OCI-LY7 (cell line): ENCODE measurements at regions not wholly inside any gene's neighbourhood (a gene's known extent, or its start where the extent isn't known, plus 50 kb on each side); places are given as distances from the start of the nearest gene placed in this dataset.

Source experiments
- BruUV-seq: library from RNA; stranded (reverse); fragments of 400-500 nt; replicated peaks from 2 replicates; lab custom pipeline; 2021; lab: Mats Ljungman, UMichigan
- CTCF ChIA-PET: fragments of 300-600 bp; sonication (Branson Sonifier 250); formaldehyde crosslinking; loops from one replicate; lab custom pipeline; 2022; ENCODE audit warnings: antibody characterized with exemption; ENCODE audit not compliant: unreplicated experiment; lab: Charles Lee
- POLR2A ChIA-PET: fragments of 300-600 bp; sonication (Branson Sonifier 250); formaldehyde crosslinking; loops from one replicate; lab custom pipeline; 2022; ENCODE audit warnings: antibody characterized with exemption; lab: Charles Lee
- DNase-seq: peaks from one replicate; pipeline ENCODE4 v3.0.0-alpha.2; 2015; ENCODE audit warnings: low spot score
- H2AFZ ChIP-seq: fragments of 200-600 bp; sonication (generic), shearing (Covaris generic); 2 replicates; pipeline ENCODE4 v1.6.1; 2014; ENCODE audit warnings: mild to moderate bottlenecking, antibody characterized with exemption, low read length, moderate library complexity
- H3K27ac ChIP-seq: fragments of 200-600 bp; sonication (generic); 2 replicates; pipeline ENCODE4 v1.5.1; 2014; ENCODE audit warnings: mixed run types, low read depth, mild to moderate bottlenecking, moderate library complexity, low read length, inconsistent platforms; ENCODE audit not compliant: poor library complexity, severe bottlenecking
- H3K36me3 ChIP-seq: fragments of 200-600 bp; sonication (generic); 2 replicates; pipeline ENCODE4 v1.6.1; 2014; ENCODE audit warnings: mild to moderate bottlenecking, antibody characterized with exemption, low read length, moderate library complexity, mixed read lengths; ENCODE audit not compliant: insufficient read depth
- H3K4me1 ChIP-seq: fragments of 200-600 bp; sonication (generic); 2 replicates; pipeline ENCODE4 v1.5.1; 2014; ENCODE audit warnings: mild to moderate bottlenecking, low read length; ENCODE audit not compliant: insufficient read depth, poor library complexity, severe bottlenecking
- H3K4me2 ChIP-seq: fragments of 200-600 bp; sonication (generic); 2 replicates; pipeline ENCODE4 v1.6.1; 2014; ENCODE audit warnings: mild to moderate bottlenecking, low read length
- H3K4me3 ChIP-seq: fragments of 200-600 bp; sonication (generic); 2 replicates; pipeline ENCODE4 v1.5.1; 2014; ENCODE audit warnings: mild to moderate bottlenecking, low read depth, low read length; ENCODE audit not compliant: poor library complexity, severe bottlenecking
- H3K79me2 ChIP-seq: fragments of 200-600 bp; sonication (generic); 2 replicates; pipeline ENCODE4 v1.6.1; 2016; ENCODE audit warnings: low read depth, mild to moderate bottlenecking, low read length, moderate library complexity, mixed read lengths; ENCODE audit not compliant: insufficient read depth
- H3K9me2 ChIP-seq: fragments of 200-600 bp; sonication (generic); 2 replicates; pipeline ENCODE4 v1.6.1; 2016; ENCODE audit warnings: mild to moderate bottlenecking, low read length, mixed read lengths; ENCODE audit not compliant: insufficient read depth
- H3K9me3 ChIP-seq: fragments of 200-600 bp; sonication (generic); 2 replicates; pipeline ENCODE4 v1.6.1; 2014; ENCODE audit warnings: mild to moderate bottlenecking, mixed run types, low read length, mixed read lengths
- H4K20me1 ChIP-seq: fragments of 200-600 bp; sonication (generic); 2 replicates; pipeline ENCODE4 v1.6.1; 2014; ENCODE audit warnings: mild to moderate bottlenecking, antibody characterized with exemption, low read length, moderate library complexity, mixed read lengths; ENCODE audit not compliant: insufficient read depth
- CTCF ChIP-seq: fragments of 200-600 bp; sonication (generic); conservative IDR thresholded peaks from 2 replicates; pipeline ENCODE4 v1.5.1; 2014; ENCODE audit warnings: mild to moderate bottlenecking, antibody characterized with exemption, low read length, moderate library complexity, mixed read lengths
- EZH2phosphoT487 ChIP-seq: fragments of 200-600 bp; sonication (generic); IDR thresholded peaks from 2 replicates; pipeline ENCODE4 v1.6.1; 2018; ENCODE audit warnings: low read depth, borderline replicate concordance, mild to moderate bottlenecking, mixed run types, antibody characterized with exemption, low read length, moderate library complexity, mixed read lengths
- intact Hi-C: fragments of 100-400 bp; cut with micrococcal nuclease; formaldehyde crosslinking; loops from one replicate; pipeline ENCODE4 v1.10.0; 2022; ENCODE audit not compliant: unreplicated experiment

DNA sequence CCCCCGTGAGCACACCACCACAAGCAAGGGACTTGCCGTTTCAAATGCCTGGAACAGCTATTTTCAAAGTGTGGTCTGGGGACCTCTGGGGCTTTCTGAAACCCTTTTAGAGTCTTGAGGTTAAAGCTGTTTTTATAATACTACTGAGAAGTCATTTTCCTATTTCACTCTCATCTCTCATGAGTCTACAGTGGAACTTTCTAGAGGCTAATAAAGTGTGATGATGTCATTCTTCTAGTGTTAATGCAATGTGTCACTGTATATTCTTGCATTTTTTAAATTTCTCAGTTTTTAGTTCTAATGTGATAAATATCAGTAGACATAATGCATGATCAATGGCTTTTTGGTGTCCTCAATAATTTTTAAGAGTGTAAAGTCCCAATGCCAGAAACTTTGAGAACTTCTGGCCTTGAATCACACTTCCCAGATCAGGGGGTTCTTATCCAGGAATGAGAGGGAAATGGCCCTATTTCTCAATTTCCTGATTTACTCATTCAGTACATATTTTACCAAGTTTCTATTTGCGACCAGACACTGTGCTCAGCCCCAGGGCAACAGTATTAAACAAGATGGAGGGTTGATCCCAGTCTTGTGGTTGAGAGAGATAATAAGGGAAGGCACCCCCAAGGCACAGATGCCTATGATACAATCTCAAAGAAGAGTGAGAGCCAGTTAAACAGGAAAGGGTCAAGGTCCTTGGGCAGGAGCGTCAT, 444.0 kb downstream of the HS3ST3B1 start:
- no peak overlapping the region for H3K4me2 ChIP-seq
- no peaks in the 10 kb centered on the region for H3K9me3 ChIP-seq
- no peak for DNase-seq
- no peak overlapping the region for H3K27ac ChIP-seq
- H2AFZ ChIP-seq: no peak overlapping the region
- no TSS peak for BruUV-seq
- TF ChIP-seq CTCF (no peak), EZH2phosphoT487 (no peak)
- CTCF ChIA-PET: no interaction called here
- H4K20me1 ChIP-seq: no peaks in the 10 kb centered on the region
- intact Hi-C loops: no loop called here
- POLR2A ChIA-PET: no interaction called here
- H3K36me3 ChIP-seq: no peaks in the 10 kb centered on the region
- H3K4me1 ChIP-seq: peaks cover 24% of the 10 kb centered on the region
- no peaks in the 10 kb centered on the region for H3K9me2 ChIP-seq
- no peak overlapping the region for H3K4me3 ChIP-seq
- H3K79me2 ChIP-seq: no peaks in the 10 kb centered on the region

GRCh38 chr17:14741491-14741890, 440.6 kb downstream of the HS3ST3B1 start:
- H3K4me3 ChIP-seq: no peak overlapping the region
- no peak for DNase-seq
- TF ChIP-seq EZH2phosphoT487 (no peak), CTCF (no peak)
- H3K9me2 ChIP-seq: no peaks in the 10 kb centered on the region
- no TSS peak for BruUV-seq
- no peaks in the 10 kb centered on the region for H3K36me3 ChIP-seq
- no peak overlapping the region for H3K27ac ChIP-seq
- intact Hi-C loops: no loop called here
- POLR2A ChIA-PET: interaction anchor here (0.6 kb wide), 1 partner anchor 398 kb away, joined by 3 read pairs; no protein-coding TSS in a partner anchor
- H3K9me3 ChIP-seq: no peaks in the 10 kb centered on the region
- no peak overlapping the region for H2AFZ ChIP-seq
- H3K79me2 ChIP-seq: no peaks in the 10 kb centered on the region
- no peaks in the 10 kb centered on the region for H4K20me1 ChIP-seq
- CTCF ChIA-PET: no interaction called here
- no peak overlapping the region for H3K4me2 ChIP-seq
- peaks cover 17% of the 10 kb centered on the region for H3K4me1 ChIP-seq

GRCh38 chr17:14739656-14740431, 439.0 kb downstream of the HS3ST3B1 start:
- POLR2A ChIA-PET: interaction anchor here (0.7 to 1.1 kb wide), 3 partner anchors 9 to 1956 kb away, joined by 3 read pairs; no protein-coding TSS in a partner anchor
- H3K79me2 ChIP-seq: no peaks in the 10 kb centered on the region
- no TSS peak for BruUV-seq

More at GRCh38 chr17:14739656-14740431, 439.0 kb downstream of the HS3ST3B1 start:
- CTCF ChIA-PET: no interaction called here
- H2AFZ ChIP-seq: peak overlapping the region; percentile 77
- no peak overlapping the region for H3K4me2 ChIP-seq
- TF ChIP-seq EZH2phosphoT487 (no peak), CTCF (no peak)
- no peaks in the 10 kb centered on the region for H3K9me3 ChIP-seq
- no peaks in the 10 kb centered on the region for H3K36me3 ChIP-seq
- no peak overlapping the region for H3K4me3 ChIP-seq
- peaks cover 24% of the 10 kb centered on the region for H3K4me1 ChIP-seq
- no peaks in the 10 kb centered on the region for H4K20me1 ChIP-seq
- H3K27ac ChIP-seq: no peak overlapping the region
- no peak for DNase-seq
- intact Hi-C loops: no loop called here
- no peaks in the 10 kb centered on the region for H3K9me2 ChIP-seq
